Forelimb muscle (tissue), 1 donor: ENCODE measurements at regions not wholly inside any gene's neighbourhood (a gene's known extent, or its start where the extent isn't known, plus 50 kb on each side); places are given as distances from the start of the nearest gene placed in this dataset.
"Not testable (repeated sequence)": the region's sequence is repeated elsewhere in the genome, so short reads cannot be mapped to it uniquely, and the experiment has no call there.

Source experiments
- DNase-seq: peaks from one replicate; pipeline ENCODE4 v3.0.0-alpha.2; 2013; ENCODE audit warnings: low read depth

- no peak for DNase-seq
These were observed 349.9 kb downstream of the C12orf50 start for GRCh38 chr12:87679251-87679650.

GRCh38 chr12:87678453-87678852 is 350.7 kb downstream of the C12orf50 start:
- DNase-seq: no peak

GRCh38 chr12:87676731-87677130 is 352.5 kb downstream of the C12orf50 start:
- DNase-seq: no peak

- DNase-seq: no peak
These were observed 357.4 kb downstream of the C12orf50 start for GRCh38 chr12:87671757-87672156.

- no peak for DNase-seq
These were observed 358.8 kb downstream of the C12orf50 start for GRCh38 chr12:87670448-87670847.

- peak; percentile 8 for DNase-seq
These were observed 361.8 kb downstream of the C12orf50 start for GRCh38 chr12:87667378-87667777.

- DNase-seq: no peak
These were observed 367.3 kb downstream of the C12orf50 start for GRCh38 chr12:87661786-87662377.

GRCh38 chr12:87660987-87661774 is 368.0 kb downstream of the C12orf50 start:
- DNase-seq: no peak

- DNase-seq: no peak
These were observed 368.9 kb downstream of the C12orf50 start for GRCh38 chr12:87660291-87660690.

- no peak for DNase-seq
These were observed 372.9 kb downstream of the C12orf50 start for GRCh38 chr12:87656311-87656710.

- no peak for DNase-seq
These were observed 377.4 kb downstream of the C12orf50 start for GRCh38 chr12:87651670-87652425.

- DNase-seq: no peak
These were observed 387.0 kb downstream of the C12orf50 start for GRCh38 chr12:87642245-87642644.

- DNase-seq: no peak
These were observed 411.0 kb downstream of the C12orf50 start for GRCh38 chr12:87618199-87618598.

GRCh38 chr12:87612996-87613395 is 416.2 kb downstream of the C12orf50 start:
- no peak for DNase-seq

- no peak for DNase-seq
These were observed 420.9 kb downstream of the C12orf50 start for GRCh38 chr12:87608321-87608720.

GRCh38 chr12:87603727-87604126 is 425.5 kb downstream of the C12orf50 start:
- no peak for DNase-seq

GRCh38 chr12:87599459-87599858 is 429.7 kb downstream of the C12orf50 start:
- no peak for DNase-seq

GRCh38 chr12:87597114-87597513 is 432.1 kb downstream of the C12orf50 start:
- no peak for DNase-seq

- DNase-seq: no peak
These were observed 432.6 kb downstream of the C12orf50 start for GRCh38 chr12:87596636-87597035.

GRCh38 chr12:87596134-87596533 is 433.1 kb downstream of the C12orf50 start:
- DNase-seq: no peak

- DNase-seq: no peak
These were observed 443.2 kb downstream of the C12orf50 start for GRCh38 chr12:87585882-87586557.

- not testable (repeated sequence) for DNase-seq
These were observed 450.1 kb downstream of the C12orf50 start for GRCh38 chr12:87579091-87579490.
